ENCODE measurements at regions not wholly inside any gene's neighbourhood (a gene's known extent, or its start where the extent isn't known, plus 50 kb on each side); places are given as distances from the start of the nearest gene placed in this dataset.

DNA sequence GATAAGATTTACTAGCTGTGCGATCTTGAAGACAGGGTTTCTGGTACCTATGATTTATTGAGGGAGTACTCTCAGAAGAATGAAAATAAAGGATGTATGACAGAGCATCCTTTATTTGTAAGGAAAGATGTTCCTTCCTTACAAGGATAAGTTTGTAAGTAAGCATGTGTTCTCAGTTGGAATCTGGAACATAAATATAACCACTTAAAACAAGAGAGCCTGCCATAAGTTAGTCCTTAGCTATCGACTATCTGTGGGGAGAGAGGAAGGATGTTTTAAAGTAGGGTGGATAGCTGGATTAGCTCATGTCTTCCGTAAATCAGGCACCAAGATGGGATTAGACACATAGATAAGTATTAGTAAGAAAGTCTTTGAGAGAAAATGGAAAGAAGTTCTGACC lies 192.6 kb upstream of the CARD18 start:
- peaks cover 4% of the 10 kb centered on the region for H3K9me3 ChIP-seq (ENCODE audit: low read length)
- H2AFZ ChIP-seq (ENCODE audit: low read depth, low read length) = no peak overlapping the region
- no peaks in the 10 kb centered on the region for H3K36me3 ChIP-seq (ENCODE audit: insufficient read depth, low read length)
- H4K20me1 ChIP-seq (ENCODE audit: insufficient read depth) = no peaks in the 10 kb centered on the region
- TF ChIP-seq, protein P1, sequence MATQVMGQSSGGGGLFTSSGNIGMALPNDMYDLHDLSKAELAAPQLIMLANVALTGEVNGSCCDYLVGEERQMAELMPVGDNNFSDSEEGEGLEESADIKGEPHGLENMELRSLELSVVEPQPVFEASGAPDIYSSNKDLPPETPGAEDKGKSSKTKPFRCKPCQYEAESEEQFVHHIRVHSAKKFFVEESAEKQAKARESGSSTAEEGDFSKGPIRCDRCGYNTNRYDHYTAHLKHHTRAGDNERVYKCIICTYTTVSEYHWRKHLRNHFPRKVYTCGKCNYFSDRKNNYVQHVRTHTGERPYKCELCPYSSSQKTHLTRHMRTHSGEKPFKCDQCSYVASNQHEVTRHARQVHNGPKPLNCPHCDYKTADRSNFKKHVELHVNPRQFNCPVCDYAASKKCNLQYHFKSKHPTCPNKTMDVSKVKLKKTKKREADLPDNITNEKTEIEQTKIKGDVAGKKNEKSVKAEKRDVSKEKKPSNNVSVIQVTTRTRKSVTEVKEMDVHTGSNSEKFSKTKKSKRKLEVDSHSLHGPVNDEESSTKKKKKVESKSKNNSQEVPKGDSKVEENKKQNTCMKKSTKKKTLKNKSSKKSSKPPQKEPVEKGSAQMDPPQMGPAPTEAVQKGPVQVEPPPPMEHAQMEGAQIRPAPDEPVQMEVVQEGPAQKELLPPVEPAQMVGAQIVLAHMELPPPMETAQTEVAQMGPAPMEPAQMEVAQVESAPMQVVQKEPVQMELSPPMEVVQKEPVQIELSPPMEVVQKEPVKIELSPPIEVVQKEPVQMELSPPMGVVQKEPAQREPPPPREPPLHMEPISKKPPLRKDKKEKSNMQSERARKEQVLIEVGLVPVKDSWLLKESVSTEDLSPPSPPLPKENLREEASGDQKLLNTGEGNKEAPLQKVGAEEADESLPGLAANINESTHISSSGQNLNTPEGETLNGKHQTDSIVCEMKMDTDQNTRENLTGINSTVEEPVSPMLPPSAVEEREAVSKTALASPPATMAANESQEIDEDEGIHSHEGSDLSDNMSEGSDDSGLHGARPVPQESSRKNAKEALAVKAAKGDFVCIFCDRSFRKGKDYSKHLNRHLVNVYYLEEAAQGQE (IDR thresholded peaks at IDR 0.05; ENCODE audit: borderline replicate concordance) = no peak
- TF ChIP-seq RAD21 (conservative IDR thresholded peaks at IDR 0.05) (no peak), EZH2 (IDR thresholded peaks at IDR 0.05; ENCODE audit: borderline replicate concordance, insufficient read depth, low read length, poor library complexity, severe bottlenecking) (no peak), EP300 (conservative IDR thresholded peaks at IDR 0.05; ENCODE audit: poor library complexity, severe bottlenecking) (no peak), TAF1 (IDR thresholded peaks at IDR 0.05; ENCODE audit: low read depth) (no peak), SMC3 (conservative IDR thresholded peaks at IDR 0.05; ENCODE audit: poor library complexity) (no peak), POLR2AphosphoS5 (IDR thresholded peaks at IDR 0.05) (no peak)
- H3K4me2 ChIP-seq (ENCODE audit: low read length) = no peak overlapping the region
- H3K4me3 ChIP-seq (ENCODE audit: low read length) = no peak overlapping the region
- no peaks in the 10 kb centered on the region for H3K79me2 ChIP-seq (replicated peaks; ENCODE audit: insufficient read depth, low read length)
- H3K9me2 ChIP-seq (ENCODE audit: insufficient read depth, low read length) = no peaks in the 10 kb centered on the region
- H3K27ac ChIP-seq (ENCODE audit: low read length) = no peak overlapping the region
- no peaks in the 10 kb centered on the region for H3K27me3 ChIP-seq (ENCODE audit: insufficient read depth, low read depth, low read length)
- H3K9ac ChIP-seq (ENCODE audit: low read length) = no peak overlapping the region
- H3F3A ChIP-seq (ENCODE audit: insufficient read depth, low read length, poor library complexity, severe bottlenecking) = no peaks in the 10 kb centered on the region

DNA sequence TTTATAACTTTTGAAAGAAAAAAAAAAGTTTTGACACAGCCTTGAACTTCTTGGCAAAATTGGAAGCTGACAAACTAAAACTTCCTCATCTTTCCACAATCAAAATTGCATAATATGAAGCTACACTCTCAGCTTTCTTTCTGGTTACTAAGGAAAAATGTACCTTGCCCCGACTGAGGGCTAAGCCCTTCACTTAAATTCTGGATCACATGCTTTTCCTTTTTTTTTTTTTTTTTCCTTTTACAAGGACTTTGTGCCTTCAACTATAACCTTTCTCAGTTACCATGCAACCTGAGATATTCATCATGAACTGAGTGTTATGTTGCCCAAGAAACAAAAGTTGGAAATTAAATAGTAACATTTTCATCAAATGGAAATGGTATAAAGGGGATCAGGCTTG lies 188.5 kb upstream of the CARD18 start:
- H2AFZ ChIP-seq (ENCODE audit: low read depth, low read length) = no peak overlapping the region
- no peak overlapping the region for H3K4me3 ChIP-seq (ENCODE audit: low read length)
- no peaks in the 10 kb centered on the region for H3K79me2 ChIP-seq (replicated peaks; ENCODE audit: insufficient read depth, low read length)
- H3K9ac ChIP-seq (ENCODE audit: low read length) = no peak overlapping the region
- no peaks in the 10 kb centered on the region for H3K27me3 ChIP-seq (ENCODE audit: insufficient read depth, low read depth, low read length)
- H3K4me2 ChIP-seq (ENCODE audit: low read length) = no peak overlapping the region
- H4K20me1 ChIP-seq (ENCODE audit: insufficient read depth) = no peaks in the 10 kb centered on the region
- TF ChIP-seq EP300 (conservative IDR thresholded peaks at IDR 0.05; ENCODE audit: poor library complexity, severe bottlenecking) (no peak), POLR2AphosphoS5 (IDR thresholded peaks at IDR 0.05) (no peak), RAD21 (conservative IDR thresholded peaks at IDR 0.05) (no peak), MXI1 (conservative IDR thresholded peaks at IDR 0.05; ENCODE audit: poor library complexity, severe bottlenecking) (no peak), TAF1 (IDR thresholded peaks at IDR 0.05; ENCODE audit: low read depth) (no peak), SMC3 (conservative IDR thresholded peaks at IDR 0.05; ENCODE audit: poor library complexity) (no peak), EZH2 (IDR thresholded peaks at IDR 0.05; ENCODE audit: borderline replicate concordance, insufficient read depth, low read length, poor library complexity, severe bottlenecking) (no peak)
- TF ChIP-seq, protein P1 (IDR thresholded peaks at IDR 0.05; ENCODE audit: borderline replicate concordance) = no peak
- TF ChIP-seq, protein P2, sequence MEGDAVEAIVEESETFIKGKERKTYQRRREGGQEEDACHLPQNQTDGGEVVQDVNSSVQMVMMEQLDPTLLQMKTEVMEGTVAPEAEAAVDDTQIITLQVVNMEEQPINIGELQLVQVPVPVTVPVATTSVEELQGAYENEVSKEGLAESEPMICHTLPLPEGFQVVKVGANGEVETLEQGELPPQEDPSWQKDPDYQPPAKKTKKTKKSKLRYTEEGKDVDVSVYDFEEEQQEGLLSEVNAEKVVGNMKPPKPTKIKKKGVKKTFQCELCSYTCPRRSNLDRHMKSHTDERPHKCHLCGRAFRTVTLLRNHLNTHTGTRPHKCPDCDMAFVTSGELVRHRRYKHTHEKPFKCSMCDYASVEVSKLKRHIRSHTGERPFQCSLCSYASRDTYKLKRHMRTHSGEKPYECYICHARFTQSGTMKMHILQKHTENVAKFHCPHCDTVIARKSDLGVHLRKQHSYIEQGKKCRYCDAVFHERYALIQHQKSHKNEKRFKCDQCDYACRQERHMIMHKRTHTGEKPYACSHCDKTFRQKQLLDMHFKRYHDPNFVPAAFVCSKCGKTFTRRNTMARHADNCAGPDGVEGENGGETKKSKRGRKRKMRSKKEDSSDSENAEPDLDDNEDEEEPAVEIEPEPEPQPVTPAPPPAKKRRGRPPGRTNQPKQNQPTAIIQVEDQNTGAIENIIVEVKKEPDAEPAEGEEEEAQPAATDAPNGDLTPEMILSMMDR (IDR thresholded peaks at IDR 0.05; ENCODE audit: poor library complexity, severe bottlenecking) = no peak
- no peaks in the 10 kb centered on the region for H3K9me3 ChIP-seq (ENCODE audit: low read length)
- H3K27ac ChIP-seq (ENCODE audit: low read length) = no peak overlapping the region
- H3K9me2 ChIP-seq (ENCODE audit: insufficient read depth, low read length) = no peaks in the 10 kb centered on the region
- no peaks in the 10 kb centered on the region for H3F3A ChIP-seq (ENCODE audit: insufficient read depth, low read length, poor library complexity, severe bottlenecking)
- H3K36me3 ChIP-seq (ENCODE audit: insufficient read depth, low read length) = no peaks in the 10 kb centered on the region
